ENCODE measurements at regions not wholly inside any gene's neighbourhood (a gene's known extent, or its start where the extent isn't known, plus 50 kb on each side); places are given as distances from the start of the nearest gene placed in this dataset.

DNA sequence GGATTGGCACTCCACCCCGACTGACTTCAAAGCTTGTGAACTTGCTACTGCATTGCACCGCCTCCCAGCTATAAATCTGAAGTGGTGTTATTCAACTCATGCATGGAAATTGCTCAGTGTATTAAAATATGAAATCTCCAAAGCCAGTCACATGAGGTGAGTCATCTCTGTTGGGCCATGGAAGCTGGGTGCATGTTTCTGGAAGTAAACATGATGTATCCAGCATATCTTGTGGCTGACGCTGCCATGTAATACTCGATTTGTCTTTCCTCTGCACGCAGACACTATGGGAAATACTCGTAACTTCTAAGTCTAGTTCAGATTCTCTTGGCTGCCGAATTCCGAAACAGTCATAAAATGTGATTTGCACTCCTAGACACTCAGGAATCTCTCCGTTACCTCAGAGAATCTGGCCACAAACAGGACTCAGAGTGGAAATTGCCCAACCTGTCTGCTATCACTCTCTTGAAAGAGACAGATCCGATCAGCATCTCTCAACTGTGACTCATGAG lies 154.9 kb upstream of the MPPED2 start:
- Histone ChIP-seq H3F3A (ENCODE audit: low read depth) (no peaks in the 10 kb centered on the region), H2AFZ (replicated peaks) (no peak overlapping the region), H3K4me1 (peaks cover 16% of the 10 kb centered on the region), H3K36me3 (no peaks in the 10 kb centered on the region), H3K9me3 (ENCODE audit: low read depth) (no peaks in the 10 kb centered on the region), H3K27ac (no peak overlapping the region), H3K79me2 (ENCODE audit: low read depth) (no peaks in the 10 kb centered on the region), H3K9ac (no peak overlapping the region), H3K4me3 (no peak overlapping the region), H4K20me1 (ENCODE audit: low read depth) (no peaks in the 10 kb centered on the region), H3K27me3 (peaks cover 11% of the 10 kb centered on the region), H3K4me2 (no peak overlapping the region)
- Mint-ChIP-seq H3K27ac (no peak overlapping the region), H3K36me3 (no peaks in the 10 kb centered on the region), H3K27me3 (ENCODE audit: insufficient read depth, low read depth) (no peaks in the 10 kb centered on the region), H3K4me1 (no peaks in the 10 kb centered on the region), H3K4me3 (no peak overlapping the region), H3K9me3 (no peaks in the 10 kb centered on the region)
- DNase-seq (ENCODE audit: low spot score), result no peak
- TF ChIP-seq EZH2 (IDR thresholded peaks at IDR 0.05) (no peak), EZH2phosphoT487 (IDR thresholded peaks at IDR 0.05) (no peak)
- TF ChIP-seq, protein P1, sequence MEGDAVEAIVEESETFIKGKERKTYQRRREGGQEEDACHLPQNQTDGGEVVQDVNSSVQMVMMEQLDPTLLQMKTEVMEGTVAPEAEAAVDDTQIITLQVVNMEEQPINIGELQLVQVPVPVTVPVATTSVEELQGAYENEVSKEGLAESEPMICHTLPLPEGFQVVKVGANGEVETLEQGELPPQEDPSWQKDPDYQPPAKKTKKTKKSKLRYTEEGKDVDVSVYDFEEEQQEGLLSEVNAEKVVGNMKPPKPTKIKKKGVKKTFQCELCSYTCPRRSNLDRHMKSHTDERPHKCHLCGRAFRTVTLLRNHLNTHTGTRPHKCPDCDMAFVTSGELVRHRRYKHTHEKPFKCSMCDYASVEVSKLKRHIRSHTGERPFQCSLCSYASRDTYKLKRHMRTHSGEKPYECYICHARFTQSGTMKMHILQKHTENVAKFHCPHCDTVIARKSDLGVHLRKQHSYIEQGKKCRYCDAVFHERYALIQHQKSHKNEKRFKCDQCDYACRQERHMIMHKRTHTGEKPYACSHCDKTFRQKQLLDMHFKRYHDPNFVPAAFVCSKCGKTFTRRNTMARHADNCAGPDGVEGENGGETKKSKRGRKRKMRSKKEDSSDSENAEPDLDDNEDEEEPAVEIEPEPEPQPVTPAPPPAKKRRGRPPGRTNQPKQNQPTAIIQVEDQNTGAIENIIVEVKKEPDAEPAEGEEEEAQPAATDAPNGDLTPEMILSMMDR (IDR thresholded peaks at IDR 0.05), result no peak

DNA sequence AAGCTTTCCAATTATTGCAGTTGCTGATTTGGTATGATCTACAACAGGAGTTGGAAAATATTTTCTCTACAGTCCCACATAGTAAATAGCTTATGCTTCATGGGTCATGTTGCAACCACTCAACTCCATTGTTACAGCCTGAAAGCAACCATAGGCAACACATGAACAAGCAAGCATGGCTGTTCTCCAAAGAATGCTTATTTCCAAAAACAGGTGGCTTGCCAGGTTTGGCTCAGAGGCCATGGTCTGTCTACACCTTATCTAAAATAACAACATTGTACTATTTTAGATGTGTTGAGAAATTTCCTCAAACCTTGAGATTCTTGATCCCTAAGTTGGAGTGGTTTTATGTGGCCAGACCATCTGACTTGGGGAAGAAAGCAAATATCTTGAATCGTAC lies 153.9 kb upstream of the MPPED2 start:
- TF ChIP-seq, protein P1 (IDR thresholded peaks at IDR 0.05), result no peak
- TF ChIP-seq EZH2 (IDR thresholded peaks at IDR 0.05) (no peak), EZH2phosphoT487 (IDR thresholded peaks at IDR 0.05) (no peak)
- no peaks in the 10 kb centered on the region for H3K4me1 Mint-ChIP-seq
- H3K27me3 ChIP-seq, result peaks cover 1% of the 10 kb centered on the region
- H3K9ac ChIP-seq, result no peak overlapping the region
- no peaks in the 10 kb centered on the region for H3K36me3 Mint-ChIP-seq
- H3K79me2 ChIP-seq (ENCODE audit: low read depth), result no peaks in the 10 kb centered on the region
- no peaks in the 10 kb centered on the region for H3K9me3 ChIP-seq (ENCODE audit: low read depth)
- H3K36me3 ChIP-seq, result no peaks in the 10 kb centered on the region
- H4K20me1 ChIP-seq (ENCODE audit: low read depth), result no peaks in the 10 kb centered on the region
- no peaks in the 10 kb centered on the region for H3F3A ChIP-seq (ENCODE audit: low read depth)
- no peaks in the 10 kb centered on the region for H3K27me3 Mint-ChIP-seq (ENCODE audit: insufficient read depth, low read depth)
- H3K27ac ChIP-seq, result no peak overlapping the region
- no peaks in the 10 kb centered on the region for H3K9me3 Mint-ChIP-seq
- no peak overlapping the region for H3K27ac Mint-ChIP-seq
- H3K4me3 Mint-ChIP-seq, result no peak overlapping the region
- H3K4me2 ChIP-seq, result no peak overlapping the region
- peaks cover 16% of the 10 kb centered on the region for H3K4me1 ChIP-seq
- H3K4me3 ChIP-seq, result no peak overlapping the region
- DNase-seq (ENCODE audit: low spot score), result no peak
- no peak overlapping the region for H2AFZ ChIP-seq (replicated peaks)

DNA sequence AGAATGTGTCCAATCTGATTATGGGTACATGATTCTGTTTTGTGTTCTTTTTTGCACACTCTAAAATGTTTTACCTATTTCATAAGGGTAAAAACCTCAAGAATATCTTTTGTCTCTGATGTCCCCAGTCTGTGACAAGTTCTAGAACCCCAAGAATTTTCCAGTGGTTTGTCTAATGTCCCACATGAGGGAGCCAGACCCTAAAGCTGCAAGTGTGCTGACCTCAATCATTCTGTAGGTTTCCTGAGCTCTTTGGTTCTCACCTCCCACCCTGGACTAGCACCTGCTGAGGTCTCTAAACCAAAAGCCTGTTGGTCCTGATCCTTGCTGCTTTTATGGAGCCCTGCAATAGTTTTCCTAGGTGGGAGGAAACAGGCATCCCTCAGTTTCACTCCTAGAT lies 149.8 kb upstream of the MPPED2 start:
- H3K4me3 Mint-ChIP-seq, result no peak overlapping the region
- no peaks in the 10 kb centered on the region for H3K4me1 Mint-ChIP-seq
- Histone ChIP-seq H3K27ac (no peak overlapping the region), H3K9me3 (ENCODE audit: low read depth) (no peaks in the 10 kb centered on the region), H2AFZ (replicated peaks) (no peak overlapping the region), H3F3A (ENCODE audit: low read depth) (no peaks in the 10 kb centered on the region), H3K4me2 (no peak overlapping the region), H3K4me1 (no peaks in the 10 kb centered on the region), H3K79me2 (ENCODE audit: low read depth) (no peaks in the 10 kb centered on the region), H3K27me3 (no peaks in the 10 kb centered on the region), H4K20me1 (ENCODE audit: low read depth) (no peaks in the 10 kb centered on the region), H3K4me3 (no peak overlapping the region), H3K36me3 (no peaks in the 10 kb centered on the region), H3K9ac (no peak overlapping the region)
- no peak for TF ChIP-seq EZH2phosphoT487 (IDR thresholded peaks at IDR 0.05)
- TF ChIP-seq, protein P1 (IDR thresholded peaks at IDR 0.05), result peak; percentile 26
- no peaks in the 10 kb centered on the region for H3K9me3 Mint-ChIP-seq
- no peaks in the 10 kb centered on the region for H3K36me3 Mint-ChIP-seq
- H3K27me3 Mint-ChIP-seq (ENCODE audit: insufficient read depth, low read depth), result no peaks in the 10 kb centered on the region
- peak; percentile 11 for DNase-seq (ENCODE audit: low spot score)
- no peak overlapping the region for H3K27ac Mint-ChIP-seq

All from neural progenitor cell (in vitro differentiated cells).